Upper lobe of left lung (tissue), 4 donors: ENCODE measurements at regions not wholly inside any gene's neighbourhood (a gene's known extent, or its start where the extent isn't known, plus 50 kb on each side); places are given as distances from the start of the nearest gene placed in this dataset.

ENCODE experiments used
- CTCF ChIP-seq, 6 experiments: fragments of 450-650 bp in 4 of 6; fragments of 200-600 bp in 2 of 6; sonication (generic) in 2 of 6; IDR thresholded peaks; one replicate each; pipeline ENCODE4 v1.5.1; 2016 to 2019; ENCODE audit warnings: antibody characterized with exemption in 6 of 6
- EP300 ChIP-seq, 4 donors: sonication (generic); formaldehyde crosslinking; IDR thresholded peaks; one replicate each; pipeline ENCODE4 v1.5.1; 2017; ENCODE audit warnings: antibody characterized with exemption in 4 of 4, control low read depth in 2 of 4
- POLR2A ChIP-seq, 4 donors: fragments of 450-650 bp; IDR thresholded peaks; one replicate each; pipeline ENCODE4 v1.5.1; 2016 to 2017; ENCODE audit warnings: antibody characterized with exemption in 4 of 4, mild to moderate bottlenecking in 2 of 4
- POLR2AphosphoS5 ChIP-seq, 2 donors: sonication (generic); formaldehyde crosslinking; IDR thresholded peaks; one replicate each; pipeline ENCODE4 v1.5.1; 2017; ENCODE audit warnings: antibody characterized with exemption in 2 of 2

- TF ChIP-seq CTCF (IDR thresholded peaks at IDR 0.05) (no peak), POLR2A (IDR thresholded peaks at IDR 0.05) (no peak), EP300 (IDR thresholded peaks at IDR 0.05) (no peak), POLR2AphosphoS5 (IDR thresholded peaks at IDR 0.05) (no peak)
Observed at GRCh38 chrX:52576946-52577345, 60.1 kb upstream of the XAGE1B start.
